ENCODE measurements at regions not wholly inside any gene's neighbourhood (a gene's known extent, or its start where the extent isn't known, plus 50 kb on each side); places are given as distances from the start of the nearest gene placed in this dataset.

GRCh38 chr4:89368861-89369260, 61.3 kb upstream of the GPRIN3 start:
- no peak for TF ChIP-seq POLR2A (IDR thresholded peaks at IDR 0.05; ENCODE audit: low read depth, low read length)
- no peak for TF ChIP-seq POLR2AphosphoS5 (IDR thresholded peaks at IDR 0.05; ENCODE audit: low read depth, low read length)
- TF ChIP-seq TAF1 (IDR thresholded peaks at IDR 0.05; ENCODE audit: borderline replicate concordance, low read depth, low read length) = no peak

Measured in GM12892 (cell line).